Cardiac septum (tissue), 1 donor: ENCODE measurements at regions not wholly inside any gene's neighbourhood (a gene's known extent, or its start where the extent isn't known, plus 50 kb on each side); places are given as distances from the start of the nearest gene placed in this dataset.

ENCODE experiments used
- DNase-seq: peaks from one replicate; pipeline ENCODE4 v3.0.0-alpha.2; 2020; ENCODE audit warnings: low spot score
- intact Hi-C: fragments of 100-400 bp; cut with DNase I; formaldehyde crosslinking; loops from one replicate; pipeline ENCODE4 v1.14.0; 2022
- donor health status: DM: no; HTN: no; CAD: no.

- intact Hi-C loops = loop anchor here (1.0 to 10.0 kb wide), 3 partner anchors 96 to 573 kb away; no protein-coding TSS in a partner anchor
- DNase-seq = no peak
Observed at GRCh38 chr3:113051787-113052186, 61.0 kb downstream of the GTPBP8 start.

- intact Hi-C loops = loop anchor here (5.0 to 10.0 kb wide), 2 partner anchors 94 to 572 kb away; no protein-coding TSS in a partner anchor
- DNase-seq = no peak
Observed at GRCh38 chr3:113053169-113053568, 62.4 kb downstream of the GTPBP8 start.

- intact Hi-C loops = loop anchor here (5.0 to 10.0 kb wide), 2 partner anchors 93 to 570 kb away; no protein-coding TSS in a partner anchor
- no peak for DNase-seq
Observed at GRCh38 chr3:113054552-113054951, 63.8 kb downstream of the GTPBP8 start.

DNA sequence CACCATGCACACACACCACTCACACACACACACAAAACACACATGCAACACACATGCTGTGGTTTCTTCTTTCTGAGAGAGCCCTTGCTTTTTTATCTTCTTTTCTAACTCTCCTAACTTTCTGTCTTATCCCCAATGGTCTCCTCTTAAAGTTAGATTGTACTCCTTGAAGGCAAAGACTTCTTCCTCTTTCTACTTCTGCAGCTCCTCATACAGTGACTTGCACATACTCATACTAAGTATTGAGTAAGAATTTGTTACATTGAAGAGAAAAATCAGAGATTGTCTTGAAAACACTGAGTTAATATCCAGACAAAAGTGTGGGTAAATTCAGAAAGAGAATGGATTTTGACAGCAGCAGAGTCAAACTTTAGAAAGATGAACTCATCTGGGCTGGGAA is 64.4 kb downstream of the GTPBP8 start:
- DNase-seq = no peak
- intact Hi-C loops = loop anchor here (10.0 kb wide), 1 partner anchor 570 kb away; no protein-coding TSS in a partner anchor

- no peak for DNase-seq
- intact Hi-C loops = loop anchor here (10.0 kb wide), 1 partner anchor 569 kb away; no protein-coding TSS in a partner anchor
Observed at GRCh38 chr3:113055961-113056360, 65.2 kb downstream of the GTPBP8 start.

GRCh38 chr3:113057117-113057516 is 66.3 kb downstream of the GTPBP8 start:
- DNase-seq = no peak
- intact Hi-C loops = loop anchor here (10.0 kb wide), 1 partner anchor 568 kb away; no protein-coding TSS in a partner anchor

DNA sequence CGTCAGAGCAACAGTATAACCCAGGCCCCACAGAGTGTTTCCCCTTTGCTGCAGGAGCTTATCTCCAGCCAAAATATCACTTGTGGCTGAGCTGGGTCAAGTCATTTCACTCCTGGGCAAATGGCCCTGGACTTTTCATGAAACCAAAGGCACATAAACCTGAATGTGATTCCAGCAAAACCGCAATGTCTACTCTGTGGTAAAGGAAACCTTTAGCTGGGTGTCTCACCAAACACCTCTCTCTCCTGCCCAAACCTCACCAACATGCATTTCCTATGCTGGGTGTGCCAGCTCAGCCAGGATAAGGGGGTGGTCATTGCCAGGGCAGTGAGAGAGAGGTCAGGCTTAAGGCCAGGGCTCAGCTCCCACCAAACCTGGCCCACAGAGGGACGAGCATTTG is 67.4 kb downstream of the GTPBP8 start:
- no peak for DNase-seq
- intact Hi-C loops = loop anchor here (10.0 kb wide), 1 partner anchor 567 kb away; no protein-coding TSS in a partner anchor

GRCh38 chr3:113062705-113063104 is 71.9 kb downstream of the GTPBP8 start:
- intact Hi-C loops = no loop called here
- DNase-seq = no peak

DNA sequence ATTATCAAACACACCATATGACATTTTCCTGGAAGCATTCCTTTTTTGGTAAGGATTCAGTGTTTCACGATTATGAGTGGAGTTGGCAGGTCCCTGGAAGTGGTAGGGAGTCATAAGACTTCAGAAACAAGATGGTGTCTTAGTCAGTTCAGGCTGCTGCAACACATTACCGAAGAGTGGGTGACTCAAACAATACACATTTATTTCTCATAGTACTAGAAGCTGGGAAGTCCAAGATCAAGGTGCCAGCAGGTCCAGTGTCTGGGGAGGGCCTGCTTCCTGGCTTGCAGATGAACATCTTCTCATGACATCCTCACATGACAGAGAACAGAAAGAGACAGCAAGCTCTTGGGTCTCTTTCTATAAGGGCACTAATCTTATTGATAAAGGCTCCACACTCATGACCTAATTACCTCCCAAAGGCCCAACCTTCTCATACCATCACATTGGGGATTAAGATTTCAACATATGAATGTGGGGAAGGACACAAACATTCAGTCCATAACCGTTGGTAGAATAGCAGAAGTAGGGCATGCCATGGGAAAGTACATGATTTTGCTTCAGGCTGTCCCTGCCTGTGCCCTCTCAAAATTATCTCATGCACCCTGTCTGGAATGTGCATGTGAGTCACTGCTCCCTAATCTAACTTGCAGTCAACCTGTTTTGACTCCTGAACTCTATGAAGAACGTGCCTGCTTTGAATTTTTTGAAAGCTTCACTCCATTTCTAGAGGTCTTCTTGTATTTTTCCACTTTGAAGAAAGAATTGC is 72.5 kb downstream of the GTPBP8 start:
- intact Hi-C loops = no loop called here
- DNase-seq = no peak

DNA sequence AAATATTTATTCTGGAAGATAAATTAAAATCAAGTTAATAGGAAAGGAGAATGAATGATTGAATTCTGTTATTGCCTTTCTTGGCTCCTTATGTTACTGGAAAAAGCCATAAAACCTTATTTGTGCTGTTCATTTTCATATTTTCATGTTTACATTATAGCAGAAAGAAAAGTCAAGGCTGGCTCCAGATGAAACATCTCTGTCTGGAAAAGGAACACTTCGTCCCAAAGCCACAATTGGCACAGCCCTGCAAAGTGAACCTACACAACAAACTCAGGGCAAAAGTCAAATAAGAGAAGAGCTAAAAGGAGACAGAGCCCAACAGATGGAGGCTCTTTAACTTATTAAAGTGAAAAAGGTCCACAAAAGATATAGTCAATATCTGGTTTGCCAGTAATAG is 73.4 kb downstream of the GTPBP8 start:
- intact Hi-C loops = no loop called here
- DNase-seq = no peak

GRCh38 chr3:113065336-113065735 is 74.6 kb downstream of the GTPBP8 start:
- intact Hi-C loops = no loop called here
- DNase-seq = no peak

DNA sequence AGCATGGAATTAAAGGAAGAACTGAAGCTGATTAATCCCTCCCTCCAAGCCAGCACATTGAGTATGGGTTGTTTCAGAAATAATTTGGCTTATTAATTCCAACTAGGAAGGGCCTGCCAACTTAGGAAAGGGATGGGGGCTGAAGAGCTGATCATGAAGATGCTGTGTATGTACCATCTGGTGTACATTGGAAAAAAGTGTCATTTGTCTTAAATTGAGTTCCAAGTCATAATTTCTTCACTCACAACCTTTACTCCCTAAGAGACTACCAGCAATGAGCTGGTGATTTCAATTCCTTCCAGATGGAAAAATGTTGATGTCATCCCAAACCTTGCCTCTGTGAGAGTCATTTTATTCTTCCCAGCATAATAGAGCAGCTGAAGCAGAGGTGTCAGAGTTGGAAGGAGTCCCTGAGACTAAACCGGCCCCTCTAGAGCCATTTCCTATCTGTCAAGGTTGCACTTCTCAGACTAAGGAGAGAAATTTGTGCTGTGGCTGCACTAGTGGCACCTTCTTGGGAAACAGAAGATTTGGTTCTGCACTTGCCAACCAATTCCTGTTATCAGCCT is 79.4 kb downstream of the GTPBP8 start:
- intact Hi-C loops = no loop called here
- DNase-seq = no peak

DNA sequence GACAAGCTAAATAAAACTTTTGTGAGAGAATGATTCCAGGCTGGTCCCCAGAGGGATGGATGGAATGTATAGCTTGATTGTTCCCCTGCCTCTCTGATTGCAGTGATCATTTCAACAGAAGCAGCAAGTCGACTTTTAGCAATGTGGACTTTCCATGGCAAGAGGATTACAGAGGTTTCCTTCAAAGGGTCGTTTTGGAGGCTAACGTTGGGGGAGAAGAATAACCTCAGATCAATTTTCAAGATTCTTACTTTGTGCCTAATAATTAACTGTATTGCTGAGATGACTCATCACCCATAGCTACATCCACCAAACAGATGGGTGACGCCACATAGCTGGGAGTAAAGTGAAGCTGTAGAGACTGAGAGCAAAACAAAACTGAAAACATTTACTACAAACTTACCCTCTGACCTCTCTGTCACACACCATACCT is 79.9 kb downstream of the GTPBP8 start:
- DNase-seq = no peak
- intact Hi-C loops = no loop called here

GRCh38 chr3:113075588-113075987 is 84.8 kb downstream of the GTPBP8 start:
- intact Hi-C loops = no loop called here
- DNase-seq = no peak

DNA sequence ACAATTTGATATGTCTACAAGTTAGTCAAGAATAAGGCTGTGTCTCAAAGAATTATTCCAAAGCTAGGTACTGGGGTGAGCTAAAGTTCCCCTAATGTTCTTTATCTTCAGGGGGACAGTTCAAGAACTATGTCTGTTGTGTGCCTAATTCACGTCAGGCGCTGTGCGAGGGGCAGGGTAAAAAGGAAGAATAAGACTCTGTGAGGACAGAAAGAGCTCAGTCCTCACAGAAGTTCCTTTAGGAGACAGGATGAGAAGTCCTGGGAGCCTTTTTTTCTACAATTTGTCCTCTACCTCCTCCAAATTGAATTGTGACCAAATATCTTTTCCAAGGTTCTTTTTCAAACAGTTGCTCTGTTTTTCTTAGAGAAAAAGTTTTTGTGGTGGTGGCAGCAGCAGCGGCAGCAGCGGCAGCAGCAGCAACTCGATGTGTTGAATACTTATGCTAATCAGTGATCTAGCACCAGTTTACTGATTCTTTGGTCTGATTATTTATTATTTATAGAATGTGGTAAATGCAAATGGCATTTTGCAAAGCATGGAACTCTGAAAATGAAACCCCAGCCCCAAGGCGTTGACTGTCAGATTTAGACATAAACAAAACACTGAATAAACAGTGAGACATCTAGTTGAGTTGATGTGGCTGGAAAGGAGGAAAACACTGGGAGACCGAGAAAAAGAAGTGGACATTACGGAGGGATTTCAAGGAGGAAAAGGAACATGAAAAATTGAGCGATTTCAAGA is 88.6 kb downstream of the GTPBP8 start:
- intact Hi-C loops = no loop called here
- no peak for DNase-seq

GRCh38 chr3:113084777-113085176 is 94.0 kb downstream of the GTPBP8 start:
- DNase-seq = no peak
- intact Hi-C loops = no loop called here

GRCh38 chr3:113086560-113087461 is 96.0 kb downstream of the GTPBP8 start:
- intact Hi-C loops = no loop called here

DNA sequence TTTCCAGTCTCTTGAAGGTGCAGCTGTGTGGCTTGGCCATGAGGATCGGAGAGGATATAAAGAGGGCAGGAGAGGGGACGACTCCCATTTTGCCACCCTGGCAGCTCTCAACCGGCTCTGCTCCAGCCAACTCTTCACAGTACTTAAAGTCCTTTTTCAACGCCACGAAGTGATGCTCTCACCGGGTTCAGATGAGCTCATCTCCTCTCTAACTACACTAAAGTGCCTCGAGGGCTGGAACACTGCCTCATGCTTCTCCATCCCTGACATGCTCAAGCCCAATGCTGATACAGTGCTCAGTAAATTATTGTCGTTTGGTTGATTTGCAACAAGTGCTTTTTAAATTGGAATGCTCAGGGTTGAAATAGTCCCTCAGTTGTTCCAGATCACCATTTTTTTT is 97.8 kb downstream of the GTPBP8 start:
- intact Hi-C loops = no loop called here
- DNase-seq = no peak

More at GRCh38 chr3:113086560-113087461, 96.0 kb downstream of the GTPBP8 start:
- no peak for DNase-seq

DNA sequence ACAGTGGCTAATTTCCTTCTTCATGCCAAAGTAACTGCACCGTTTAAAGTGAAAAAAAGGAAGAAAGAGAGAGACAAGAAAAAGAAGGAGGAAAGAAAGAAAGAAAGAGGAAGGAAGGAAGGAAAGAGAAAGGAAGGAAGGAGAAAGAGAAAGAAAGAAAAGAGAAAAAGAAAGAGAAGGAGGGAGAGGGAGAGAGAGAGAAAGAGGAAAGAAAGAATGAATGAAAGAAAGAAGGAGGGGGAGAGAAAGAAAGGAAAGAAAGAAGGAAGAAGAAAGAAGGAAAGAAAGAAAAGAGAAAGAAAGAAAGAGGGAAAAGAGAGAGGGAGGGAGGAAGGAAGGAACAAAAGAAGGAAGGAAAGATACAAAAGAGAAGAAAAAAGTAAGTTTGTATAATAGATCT is 100.6 kb downstream of the GTPBP8 start:
- DNase-seq = no peak
- intact Hi-C loops = no loop called here
